Smooth muscle cell (in vitro differentiated cells): ENCODE measurements at regions not wholly inside any gene's neighbourhood (a gene's known extent, or its start where the extent isn't known, plus 50 kb on each side); places are given as distances from the start of the nearest gene placed in this dataset.

Experiments used
- DNase-seq: peaks from one replicate; lab custom pipeline; 2025; ENCODE audit not compliant: unreplicated experiment; lab: John Stamatoyannopoulos, UW
- H2AFZ ChIP-seq: fragments of 200-600 bp; sonication (generic); 2 replicates; pipeline ENCODE4 v1.6.0; 2016; ENCODE audit warnings: antibody characterized with exemption, low read depth, mild to moderate bottlenecking
- H3F3A ChIP-seq: fragments of 200-600 bp; sonication (generic); 2 replicates; pipeline ENCODE4 v1.6.0; 2017; ENCODE audit warnings: antibody characterized with exemption, low read depth
- H3K27ac ChIP-seq: fragments of 200-600 bp; sonication (generic); 2 replicates; pipeline ENCODE4 v1.5.1; 2016; ENCODE audit warnings: low read depth, mild to moderate bottlenecking
- H3K27me3 ChIP-seq: fragments of 200-600 bp; sonication (generic); 2 replicates; pipeline ENCODE4 v1.6.1; 2016; ENCODE audit warnings: low read depth, mild to moderate bottlenecking
- H3K36me3 ChIP-seq: fragments of 200-600 bp; sonication (generic); 2 replicates; pipeline ENCODE4 v1.5.1; 2016; ENCODE audit warnings: low read depth
- H3K4me1 ChIP-seq: fragments of 200-600 bp; sonication (generic); 2 replicates; pipeline ENCODE4 v1.5.1; 2016; ENCODE audit warnings: low read depth
- H3K4me2 ChIP-seq: fragments of 200-600 bp; sonication (generic); 2 replicates; pipeline ENCODE4 v1.6.0; 2016; ENCODE audit warnings: mild to moderate bottlenecking
- H3K4me3 ChIP-seq: fragments of 200-600 bp; sonication (generic); 2 replicates; pipeline ENCODE4 v1.5.1; 2016; ENCODE audit warnings: mild to moderate bottlenecking
- H3K79me2 ChIP-seq: fragments of 200-600 bp; sonication (generic); 2 replicates; pipeline ENCODE4 v1.6.0; 2016; ENCODE audit warnings: low read depth, mild to moderate bottlenecking
- H3K9ac ChIP-seq: fragments of 200-600 bp; sonication (generic); 2 replicates; pipeline ENCODE4 v1.6.0; 2016; ENCODE audit warnings: low read depth
- H3K9me3 ChIP-seq: fragments of 200-600 bp; sonication (generic); replicated peaks from 2 replicates; pipeline ENCODE4 v1.5.1; 2016; ENCODE audit warnings: low read depth
- H4K20me1 ChIP-seq: fragments of 200-600 bp; sonication (generic); 2 replicates; pipeline ENCODE4 v1.6.0; 2016; ENCODE audit warnings: low read depth
- WGBS: methylation state at CpG from one replicate; pipeline ENCODE4 v1.1.7; 2016; ENCODE audit warnings: low lambda C conversion rate; 5-methylcytosine and 5-hydroxymethylcytosine counted together
- TF ChIP-seq, protein P1 (sequence below): fragments of 200-600 bp; sonication (generic); IDR thresholded peaks from 2 replicates; pipeline ENCODE4 v1.5.1; 2017; ENCODE audit warnings: borderline replicate concordance, mild to moderate bottlenecking, antibody characterized with exemption; ENCODE audit not compliant: insufficient read depth, poor library complexity, severe bottlenecking

DNA sequence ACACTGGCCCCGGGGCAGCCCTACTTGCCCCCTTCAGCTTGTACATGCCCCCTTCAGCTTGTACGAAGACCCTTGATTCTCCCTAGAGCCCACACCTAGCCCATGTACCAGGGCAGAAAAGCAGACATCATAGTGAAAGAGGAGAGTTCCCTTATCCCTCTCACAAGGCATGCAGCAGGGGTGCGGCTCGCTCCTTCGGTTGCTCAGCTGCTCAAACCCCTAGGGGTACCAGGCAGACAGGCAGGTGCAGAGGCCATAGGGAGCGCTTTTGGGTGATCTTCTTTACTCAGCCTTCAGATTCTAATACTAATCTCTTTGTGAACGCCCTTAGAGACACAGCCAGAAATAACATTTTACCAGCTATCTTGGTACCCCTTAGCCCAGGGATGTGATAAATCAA lies 286.3 kb downstream of the NPIPA8 start:
- peaks cover 3% of the 10 kb centered on the region for H3K27me3 ChIP-seq
- no peak overlapping the region for H3K4me2 ChIP-seq
- WGBS = 87% methylated on average over 7 of the region's 7 CpGs
- TF ChIP-seq, protein P1, sequence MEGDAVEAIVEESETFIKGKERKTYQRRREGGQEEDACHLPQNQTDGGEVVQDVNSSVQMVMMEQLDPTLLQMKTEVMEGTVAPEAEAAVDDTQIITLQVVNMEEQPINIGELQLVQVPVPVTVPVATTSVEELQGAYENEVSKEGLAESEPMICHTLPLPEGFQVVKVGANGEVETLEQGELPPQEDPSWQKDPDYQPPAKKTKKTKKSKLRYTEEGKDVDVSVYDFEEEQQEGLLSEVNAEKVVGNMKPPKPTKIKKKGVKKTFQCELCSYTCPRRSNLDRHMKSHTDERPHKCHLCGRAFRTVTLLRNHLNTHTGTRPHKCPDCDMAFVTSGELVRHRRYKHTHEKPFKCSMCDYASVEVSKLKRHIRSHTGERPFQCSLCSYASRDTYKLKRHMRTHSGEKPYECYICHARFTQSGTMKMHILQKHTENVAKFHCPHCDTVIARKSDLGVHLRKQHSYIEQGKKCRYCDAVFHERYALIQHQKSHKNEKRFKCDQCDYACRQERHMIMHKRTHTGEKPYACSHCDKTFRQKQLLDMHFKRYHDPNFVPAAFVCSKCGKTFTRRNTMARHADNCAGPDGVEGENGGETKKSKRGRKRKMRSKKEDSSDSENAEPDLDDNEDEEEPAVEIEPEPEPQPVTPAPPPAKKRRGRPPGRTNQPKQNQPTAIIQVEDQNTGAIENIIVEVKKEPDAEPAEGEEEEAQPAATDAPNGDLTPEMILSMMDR = no peak
- H4K20me1 ChIP-seq = no peaks in the 10 kb centered on the region
- H3K9ac ChIP-seq = no peak overlapping the region
- no peaks in the 10 kb centered on the region for H3K36me3 ChIP-seq
- no peaks in the 10 kb centered on the region for H3K9me3 ChIP-seq
- no peaks in the 10 kb centered on the region for H3K4me1 ChIP-seq
- no peaks in the 10 kb centered on the region for H3K79me2 ChIP-seq
- H3K4me3 ChIP-seq = no peak overlapping the region
- H3K27ac ChIP-seq = no peak overlapping the region
- H3F3A ChIP-seq = no peaks in the 10 kb centered on the region
- no peak overlapping the region for H2AFZ ChIP-seq
- no peak for DNase-seq

DNA sequence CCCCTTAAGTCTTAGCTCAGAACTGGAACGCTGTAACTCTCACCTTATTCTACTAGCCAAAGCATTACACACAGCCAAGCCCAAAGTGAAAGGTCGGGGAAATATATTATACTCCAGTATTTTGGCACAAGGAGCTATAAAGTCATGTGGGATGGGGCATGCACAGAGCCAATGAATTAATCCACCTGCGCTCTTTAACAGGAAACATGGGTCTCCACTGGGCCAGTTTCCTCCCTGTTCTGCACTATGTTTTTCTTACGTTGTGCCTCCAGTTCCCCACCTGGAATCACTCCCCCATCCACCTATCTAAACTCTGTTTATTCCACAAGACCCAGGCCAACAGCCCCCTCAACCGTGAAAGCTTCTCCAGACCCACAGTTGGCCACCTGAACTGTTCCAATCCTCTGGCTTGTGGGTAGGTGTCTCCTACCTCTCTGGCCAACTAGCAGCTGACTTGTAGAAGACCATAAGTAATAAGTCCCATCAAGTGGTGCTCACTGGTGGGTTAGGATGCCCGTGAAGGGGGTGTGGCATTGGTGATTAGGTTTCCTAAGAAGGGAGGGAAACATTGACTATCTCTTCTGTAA lies 286.9 kb downstream of the NPIPA8 start:
- DNase-seq = no peak
- Histone ChIP-seq H3K79me2 (no peaks in the 10 kb centered on the region), H4K20me1 (no peaks in the 10 kb centered on the region), H3K4me1 (no peaks in the 10 kb centered on the region), H3K9me3 (no peaks in the 10 kb centered on the region), H3F3A (no peaks in the 10 kb centered on the region), H2AFZ (no peak overlapping the region), H3K9ac (no peak overlapping the region), H3K36me3 (no peaks in the 10 kb centered on the region), H3K27me3 (peaks cover 3% of the 10 kb centered on the region), H3K4me3 (no peak overlapping the region), H3K27ac (no peak overlapping the region), H3K4me2 (no peak overlapping the region)
- WGBS = 83% methylated on average over 6 of the region's 6 CpGs
- TF ChIP-seq, protein P1 = no peak

DNA sequence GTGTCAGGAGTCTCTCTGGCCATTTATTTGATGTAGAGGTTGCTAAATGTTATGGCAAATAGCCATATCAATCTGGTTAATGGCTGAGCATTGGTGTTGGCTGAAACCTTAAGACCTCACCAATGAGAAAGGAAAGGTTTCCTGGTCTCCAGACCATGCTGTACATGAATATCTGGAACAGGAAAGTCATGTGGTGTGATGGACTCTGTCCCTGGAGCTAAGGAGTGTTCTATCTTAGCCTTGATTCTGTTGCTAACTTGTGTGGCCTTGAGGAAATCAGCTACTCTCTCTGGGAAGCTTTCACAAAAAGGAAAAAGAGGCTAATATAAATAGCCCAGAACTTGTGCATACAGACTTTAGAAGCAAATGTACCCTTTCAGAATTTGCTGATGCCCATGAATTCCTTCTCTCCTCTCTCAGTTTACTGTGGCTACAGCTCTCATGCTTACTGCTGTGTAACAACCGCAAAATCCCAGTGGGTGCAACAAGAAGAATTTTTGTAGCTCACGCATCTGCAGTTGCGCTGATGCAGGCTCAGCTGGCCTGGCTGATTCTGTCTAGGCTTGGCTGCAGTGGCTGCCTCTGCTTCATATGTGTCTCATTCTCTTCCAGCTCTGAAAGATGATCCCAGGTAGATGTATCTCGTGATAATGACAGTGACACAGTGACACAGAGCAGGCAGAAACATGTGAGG lies 287.5 kb downstream of the NPIPA8 start:
- no peak overlapping the region for H3K9ac ChIP-seq
- H3K27ac ChIP-seq = no peak overlapping the region
- no peaks in the 10 kb centered on the region for H3K36me3 ChIP-seq
- H3F3A ChIP-seq = no peaks in the 10 kb centered on the region
- no peak overlapping the region for H2AFZ ChIP-seq
- no peaks in the 10 kb centered on the region for H4K20me1 ChIP-seq
- TF ChIP-seq, protein P1 = no peak
- H3K9me3 ChIP-seq = no peaks in the 10 kb centered on the region
- no peaks in the 10 kb centered on the region for H3K79me2 ChIP-seq
- H3K4me3 ChIP-seq = no peak overlapping the region
- peaks cover 3% of the 10 kb centered on the region for H3K27me3 ChIP-seq
- no peaks in the 10 kb centered on the region for H3K4me1 ChIP-seq
- H3K4me2 ChIP-seq = no peak overlapping the region
- no peak for DNase-seq
- 93% methylated on average over 4 of the region's 4 CpGs for WGBS

DNA sequence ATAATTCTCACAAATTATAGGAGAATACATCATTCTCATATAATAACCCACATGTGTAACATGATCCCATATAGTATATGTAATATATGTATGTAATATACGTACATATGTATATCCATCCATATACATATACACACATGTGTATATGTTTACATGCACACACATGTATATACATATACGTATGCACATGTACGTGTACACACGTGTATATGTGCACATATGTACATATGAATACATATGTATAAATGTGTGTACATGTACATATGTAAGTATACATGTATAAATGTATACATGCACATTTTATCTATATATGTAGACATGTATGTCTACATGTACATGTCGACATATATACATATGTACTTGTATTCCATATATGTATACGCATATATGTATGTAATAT lies 288.8 kb downstream of the NPIPA8 start:
- no peaks in the 10 kb centered on the region for H4K20me1 ChIP-seq
- 93% methylated on average over 6 of the region's 6 CpGs for WGBS
- H3K4me3 ChIP-seq = no peak overlapping the region

More for the DNA sequence above, 288.8 kb downstream of the NPIPA8 start:
- no peak for DNase-seq
- peaks cover 3% of the 10 kb centered on the region for H3K27me3 ChIP-seq
- no peaks in the 10 kb centered on the region for H3K79me2 ChIP-seq
- H3K4me2 ChIP-seq = no peak overlapping the region
- no peaks in the 10 kb centered on the region for H3K9me3 ChIP-seq
- H3K36me3 ChIP-seq = no peaks in the 10 kb centered on the region
- no peaks in the 10 kb centered on the region for H3F3A ChIP-seq
- no peaks in the 10 kb centered on the region for H3K4me1 ChIP-seq
- H3K27ac ChIP-seq = no peak overlapping the region
- no peak overlapping the region for H3K9ac ChIP-seq
- no peak overlapping the region for H2AFZ ChIP-seq
- TF ChIP-seq, protein P1 = no peak
